Stimulated activated memory B cell treated with anti-CD40 and anti-IgM and Interleukin-4, amounts not matched to agents 10 μg/mL and 1 μg/mL and 100 μg/mL, for 72 hours (primary cell): ENCODE measurements at regions not wholly inside any gene's neighbourhood (a gene's known extent, or its start where the extent isn't known, plus 50 kb on each side); places are given as distances from the start of the nearest gene placed in this dataset.

ENCODE experiments used
- ATAC-seq: fragments of 150-1000 bp; cut with Tn5 transposase; 2 replicates; pipeline ENCODE4 v1.10.0; 2021
- H3K27ac Mint-ChIP-seq: one replicate; pipeline ENCODE4 v1.8.0; 2022; ENCODE audit warnings: mild to moderate bottlenecking, mixed read lengths
- H3K27me3 Mint-ChIP-seq: one replicate; pipeline ENCODE4 v1.8.0; 2022; ENCODE audit warnings: mixed read lengths
- H3K36me3 Mint-ChIP-seq: one replicate; pipeline ENCODE4 v1.8.0; 2022; ENCODE audit warnings: mixed read lengths
- H3K4me1 Mint-ChIP-seq: one replicate; pipeline ENCODE4 v1.8.0; 2022; ENCODE audit warnings: mixed read lengths
- H3K4me3 Mint-ChIP-seq: one replicate; pipeline ENCODE4 v1.8.0; 2022; ENCODE audit warnings: mild to moderate bottlenecking, moderate library complexity, mixed read lengths
- H3K9me3 Mint-ChIP-seq: one replicate; pipeline ENCODE4 v1.8.0; 2022; ENCODE audit warnings: mixed read lengths

GRCh38 chr1:221223281-221223680, 344.0 kb downstream of the HLX start:
- peaks cover 8% of the 10 kb centered on the region for H3K4me1 Mint-ChIP-seq
- peaks cover 5% of the 10 kb centered on the region for H3K36me3 Mint-ChIP-seq
- H3K27me3 Mint-ChIP-seq, result peaks cover 9% of the 10 kb centered on the region

GRCh38 chr1:221227460-221227859, 348.2 kb downstream of the HLX start:
- peaks cover 5% of the 10 kb centered on the region for H3K36me3 Mint-ChIP-seq
- H3K27me3 Mint-ChIP-seq, result peaks cover 21% of the 10 kb centered on the region
- H3K4me1 Mint-ChIP-seq, result peaks cover 16% of the 10 kb centered on the region
- ATAC-seq, result peak; percentile 53
- H3K27ac Mint-ChIP-seq, result peak overlapping the region; percentile 75
- peaks cover 12% of the 10 kb centered on the region for H3K9me3 Mint-ChIP-seq
- H3K4me3 Mint-ChIP-seq, result no peak overlapping the region

More at GRCh38 chr1:221223281-221223680, 344.0 kb downstream of the HLX start:
- H3K9me3 Mint-ChIP-seq, result peaks cover 15% of the 10 kb centered on the region
- H3K4me3 Mint-ChIP-seq, result no peak overlapping the region
- ATAC-seq, result no peak
- no peak overlapping the region for H3K27ac Mint-ChIP-seq

GRCh38 chr1:221227872-221228337, 348.7 kb downstream of the HLX start:
- H3K27ac Mint-ChIP-seq, result peak overlapping the region; percentile 75
- peaks cover 5% of the 10 kb centered on the region for H3K36me3 Mint-ChIP-seq
- peak; percentile 90 for ATAC-seq
- peaks cover 12% of the 10 kb centered on the region for H3K9me3 Mint-ChIP-seq
- H3K4me1 Mint-ChIP-seq, result peaks cover 16% of the 10 kb centered on the region
- H3K27me3 Mint-ChIP-seq, result peaks cover 21% of the 10 kb centered on the region
- no peak overlapping the region for H3K4me3 Mint-ChIP-seq

GRCh38 chr1:221228594-221228993, 349.4 kb downstream of the HLX start:
- H3K9me3 Mint-ChIP-seq, result peaks cover 9% of the 10 kb centered on the region
- peaks cover 5% of the 10 kb centered on the region for H3K36me3 Mint-ChIP-seq
- no peak overlapping the region for H3K4me3 Mint-ChIP-seq
- ATAC-seq, result no peak
- H3K27ac Mint-ChIP-seq, result peak overlapping the region; percentile 75
- peaks cover 21% of the 10 kb centered on the region for H3K27me3 Mint-ChIP-seq
- peaks cover 16% of the 10 kb centered on the region for H3K4me1 Mint-ChIP-seq

GRCh38 chr1:221230605-221231004, 351.4 kb downstream of the HLX start:
- H3K4me3 Mint-ChIP-seq, result no peak overlapping the region
- H3K27ac Mint-ChIP-seq, result no peak overlapping the region
- no peaks in the 10 kb centered on the region for H3K9me3 Mint-ChIP-seq
- peaks cover 16% of the 10 kb centered on the region for H3K4me1 Mint-ChIP-seq
- H3K27me3 Mint-ChIP-seq, result peaks cover 21% of the 10 kb centered on the region
- no peak for ATAC-seq
- H3K36me3 Mint-ChIP-seq, result no peaks in the 10 kb centered on the region

GRCh38 chr1:221234791-221235190, 355.5 kb downstream of the HLX start:
- ATAC-seq, result no peak
- no peaks in the 10 kb centered on the region for H3K27me3 Mint-ChIP-seq
- peaks cover 6% of the 10 kb centered on the region for H3K9me3 Mint-ChIP-seq

GRCh38 chr1:221237587-221237986, 358.3 kb downstream of the HLX start:
- ATAC-seq, result no peak
- peaks cover 6% of the 10 kb centered on the region for H3K9me3 Mint-ChIP-seq
- H3K4me3 Mint-ChIP-seq, result no peak overlapping the region
- no peaks in the 10 kb centered on the region for H3K36me3 Mint-ChIP-seq
- H3K27me3 Mint-ChIP-seq, result peaks cover 4% of the 10 kb centered on the region
- H3K4me1 Mint-ChIP-seq, result no peaks in the 10 kb centered on the region
- H3K27ac Mint-ChIP-seq, result no peak overlapping the region

More at GRCh38 chr1:221234791-221235190, 355.5 kb downstream of the HLX start:
- no peaks in the 10 kb centered on the region for H3K36me3 Mint-ChIP-seq
- no peak overlapping the region for H3K27ac Mint-ChIP-seq
- no peak overlapping the region for H3K4me3 Mint-ChIP-seq
- no peaks in the 10 kb centered on the region for H3K4me1 Mint-ChIP-seq

GRCh38 chr1:221239181-221239580, 359.9 kb downstream of the HLX start:
- H3K27me3 Mint-ChIP-seq, result peaks cover 8% of the 10 kb centered on the region
- H3K9me3 Mint-ChIP-seq, result peaks cover 6% of the 10 kb centered on the region

GRCh38 chr1:221239792-221240191, 360.5 kb downstream of the HLX start:
- no peak overlapping the region for H3K27ac Mint-ChIP-seq
- ATAC-seq, result no peak

More at GRCh38 chr1:221239181-221239580, 359.9 kb downstream of the HLX start:
- Mint-ChIP-seq H3K27ac (no peak overlapping the region), H3K36me3 (no peaks in the 10 kb centered on the region), H3K4me1 (no peaks in the 10 kb centered on the region), H3K4me3 (no peak overlapping the region)
- ATAC-seq, result no peak

GRCh38 chr1:221240690-221241089, 361.4 kb downstream of the HLX start:
- Mint-ChIP-seq H3K4me1 (no peaks in the 10 kb centered on the region), H3K4me3 (no peak overlapping the region), H3K27me3 (peaks cover 8% of the 10 kb centered on the region), H3K27ac (no peak overlapping the region), H3K36me3 (no peaks in the 10 kb centered on the region), H3K9me3 (peaks cover 5% of the 10 kb centered on the region)
- ATAC-seq, result no peak

More at GRCh38 chr1:221239792-221240191, 360.5 kb downstream of the HLX start:
- H3K36me3 Mint-ChIP-seq, result no peaks in the 10 kb centered on the region
- no peak overlapping the region for H3K4me3 Mint-ChIP-seq
- H3K27me3 Mint-ChIP-seq, result peaks cover 8% of the 10 kb centered on the region
- no peaks in the 10 kb centered on the region for H3K4me1 Mint-ChIP-seq
- peaks cover 6% of the 10 kb centered on the region for H3K9me3 Mint-ChIP-seq

GRCh38 chr1:221241157-221241556, 361.9 kb downstream of the HLX start:
- Mint-ChIP-seq H3K4me3 (no peak overlapping the region), H3K4me1 (no peaks in the 10 kb centered on the region), H3K9me3 (peaks cover 3% of the 10 kb centered on the region), H3K27ac (no peak overlapping the region), H3K27me3 (peaks cover 8% of the 10 kb centered on the region), H3K36me3 (no peaks in the 10 kb centered on the region)
- ATAC-seq, result no peak

- Mint-ChIP-seq H3K4me1 (no peaks in the 10 kb centered on the region), H3K36me3 (no peaks in the 10 kb centered on the region), H3K9me3 (peaks cover 3% of the 10 kb centered on the region), H3K4me3 (no peak overlapping the region), H3K27me3 (peaks cover 8% of the 10 kb centered on the region), H3K27ac (no peak overlapping the region)
- no peak for ATAC-seq
Observed at GRCh38 chr1:221241592-221241991, 362.3 kb downstream of the HLX start.

GRCh38 chr1:221246067-221246466, 366.8 kb downstream of the HLX start:
- Mint-ChIP-seq H3K27me3 (peaks cover 18% of the 10 kb centered on the region), H3K36me3 (no peaks in the 10 kb centered on the region), H3K9me3 (no peaks in the 10 kb centered on the region), H3K4me1 (no peaks in the 10 kb centered on the region), H3K4me3 (no peak overlapping the region), H3K27ac (no peak overlapping the region)
- no peak for ATAC-seq

GRCh38 chr1:221246628-221247415, 367.6 kb downstream of the HLX start:
- no peaks in the 10 kb centered on the region for H3K36me3 Mint-ChIP-seq
- no peak overlapping the region for H3K4me3 Mint-ChIP-seq
- ATAC-seq, result no peak
- H3K9me3 Mint-ChIP-seq, result no peaks in the 10 kb centered on the region
- no peak overlapping the region for H3K27ac Mint-ChIP-seq
- H3K4me1 Mint-ChIP-seq, result no peaks in the 10 kb centered on the region
- H3K27me3 Mint-ChIP-seq, result peaks cover 18% of the 10 kb centered on the region

- no peak overlapping the region for H3K27ac Mint-ChIP-seq
- H3K27me3 Mint-ChIP-seq, result peaks cover 18% of the 10 kb centered on the region
- H3K4me3 Mint-ChIP-seq, result no peak overlapping the region
- ATAC-seq, result no peak
- peaks cover 5% of the 10 kb centered on the region for H3K36me3 Mint-ChIP-seq
- no peaks in the 10 kb centered on the region for H3K4me1 Mint-ChIP-seq
- peaks cover 7% of the 10 kb centered on the region for H3K9me3 Mint-ChIP-seq
Observed at GRCh38 chr1:221251580-221251979, 372.3 kb downstream of the HLX start.

- H3K4me1 Mint-ChIP-seq, result no peaks in the 10 kb centered on the region
Observed at GRCh38 chr1:221254813-221255212, 375.6 kb downstream of the HLX start.

More at GRCh38 chr1:221254813-221255212, 375.6 kb downstream of the HLX start:
- Mint-ChIP-seq H3K9me3 (peaks cover 15% of the 10 kb centered on the region), H3K4me3 (no peak overlapping the region), H3K27me3 (peaks cover 8% of the 10 kb centered on the region), H3K27ac (no peak overlapping the region), H3K36me3 (peaks cover 5% of the 10 kb centered on the region)
- ATAC-seq, result no peak
